RWPE1 (cell line): ENCODE measurements at regions not wholly inside any gene's neighbourhood (a gene's known extent, or its start where the extent isn't known, plus 50 kb on each side); places are given as distances from the start of the nearest gene placed in this dataset.

ENCODE experiments used
- CTCF ChIA-PET: fragments of 350-600 bp; sonication (Branson Sonifier 250); formaldehyde crosslinking; extraction: SDS; loops from one replicate; lab custom pipeline; 2021; lab: Yijun Ruan, JAX
- POLR2A ChIA-PET: fragments of 400-600 bp; formaldehyde crosslinking; extraction: SDS; loops from one replicate; lab custom pipeline; 2020; ENCODE audit warnings: antibody characterized with exemption; ENCODE audit not compliant: low non-redundant PET; lab: Yijun Ruan, JAX
- DNase-seq: peaks from one replicate; pipeline ENCODE4 v3.0.0; 2012; ENCODE audit warnings: low spot score
- H3K27ac ChIP-seq: fragments of 450-650 bp; 2 replicates; pipeline ENCODE4 v1.5.1; 2017
- CTCF ChIP-seq: fragments of 450-650 bp; conservative IDR thresholded peaks from 2 replicates; pipeline ENCODE4 v1.5.1; 2017; ENCODE audit warnings: low read depth, mild to moderate bottlenecking

- H3K27ac ChIP-seq: no peak overlapping the region
- DNase-seq: no peak
- ChIA-PET CTCF (no interaction called here), POLR2A (no interaction called here)
- TF ChIP-seq CTCF: no peak
These were observed 136.0 kb upstream of the USP29 start for GRCh38 chr19:56983804-56984203.

DNA sequence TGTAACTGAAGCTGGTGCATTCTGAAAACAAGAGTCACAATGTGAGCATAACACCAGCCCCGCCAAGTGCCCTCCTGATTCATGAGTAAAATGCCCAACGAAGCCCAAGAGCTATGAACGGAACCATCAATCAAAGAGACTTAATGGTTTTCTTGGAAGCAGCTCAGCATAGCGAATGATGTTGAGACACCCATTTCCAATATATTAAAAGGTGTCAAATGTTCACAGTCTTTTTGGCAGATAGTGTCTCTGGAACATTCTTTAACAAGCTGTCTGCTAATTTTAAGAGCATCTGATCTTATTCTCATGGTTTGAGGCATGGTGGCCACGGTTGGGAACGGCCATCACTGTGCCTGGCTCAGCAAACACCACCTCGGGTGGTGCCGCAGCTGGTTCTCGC lies 133.4 kb upstream of the USP29 start:
- CTCF ChIA-PET: no interaction called here
- POLR2A ChIA-PET: no interaction called here
- TF ChIP-seq CTCF: no peak
- DNase-seq: no peak
- H3K27ac ChIP-seq: no peak overlapping the region

- no peak for TF ChIP-seq CTCF
- ChIA-PET CTCF (interaction anchor here (0.6 kb wide), 1 partner anchor 10 kb away, joined by 6 read pairs; no protein-coding TSS in a partner anchor), POLR2A (no interaction called here)
- no peak overlapping the region for H3K27ac ChIP-seq
- DNase-seq: no peak
These were observed 132.6 kb upstream of the USP29 start for GRCh38 chr19:56987184-56987583.

GRCh38 chr19:56988299-56988698 lies 131.5 kb upstream of the USP29 start:
- H3K27ac ChIP-seq: no peak overlapping the region
- DNase-seq: no peak
- CTCF ChIA-PET: no interaction called here
- POLR2A ChIA-PET: no interaction called here
- no peak for TF ChIP-seq CTCF

DNA sequence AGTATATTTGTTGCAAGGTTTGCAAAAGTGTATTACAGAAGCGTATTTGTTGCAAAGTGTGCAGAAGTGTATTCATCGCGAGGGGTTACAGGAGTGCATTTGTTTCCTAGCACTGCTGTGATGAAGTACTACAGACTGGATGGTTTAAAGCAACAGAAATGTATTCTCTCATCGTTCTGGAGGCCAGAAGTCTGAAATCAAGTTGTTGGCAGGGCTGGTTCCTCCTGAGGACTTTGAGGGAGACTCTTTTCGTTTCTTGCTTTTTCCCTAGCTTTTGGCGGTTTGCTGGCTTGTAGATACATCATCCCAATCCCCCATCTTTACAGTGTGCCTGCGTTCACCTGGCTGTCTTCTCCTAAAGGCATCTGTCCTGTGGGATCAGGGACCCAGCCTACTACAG lies 127.9 kb upstream of the USP29 start:
- CTCF ChIA-PET: no interaction called here
- no peak for TF ChIP-seq CTCF
- DNase-seq: no peak
- POLR2A ChIA-PET: no interaction called here
- H3K27ac ChIP-seq: no peak overlapping the region

GRCh38 chr19:56993851-56994250 lies 125.9 kb upstream of the USP29 start:
- H3K27ac ChIP-seq: no peak overlapping the region
- ChIA-PET CTCF (no interaction called here), POLR2A (no interaction called here)
- TF ChIP-seq CTCF: no peak
- no peak for DNase-seq
